ENCODE measurements at regions not wholly inside any gene's neighbourhood (a gene's known extent, or its start where the extent isn't known, plus 50 kb on each side); places are given as distances from the start of the nearest gene placed in this dataset.

DNA sequence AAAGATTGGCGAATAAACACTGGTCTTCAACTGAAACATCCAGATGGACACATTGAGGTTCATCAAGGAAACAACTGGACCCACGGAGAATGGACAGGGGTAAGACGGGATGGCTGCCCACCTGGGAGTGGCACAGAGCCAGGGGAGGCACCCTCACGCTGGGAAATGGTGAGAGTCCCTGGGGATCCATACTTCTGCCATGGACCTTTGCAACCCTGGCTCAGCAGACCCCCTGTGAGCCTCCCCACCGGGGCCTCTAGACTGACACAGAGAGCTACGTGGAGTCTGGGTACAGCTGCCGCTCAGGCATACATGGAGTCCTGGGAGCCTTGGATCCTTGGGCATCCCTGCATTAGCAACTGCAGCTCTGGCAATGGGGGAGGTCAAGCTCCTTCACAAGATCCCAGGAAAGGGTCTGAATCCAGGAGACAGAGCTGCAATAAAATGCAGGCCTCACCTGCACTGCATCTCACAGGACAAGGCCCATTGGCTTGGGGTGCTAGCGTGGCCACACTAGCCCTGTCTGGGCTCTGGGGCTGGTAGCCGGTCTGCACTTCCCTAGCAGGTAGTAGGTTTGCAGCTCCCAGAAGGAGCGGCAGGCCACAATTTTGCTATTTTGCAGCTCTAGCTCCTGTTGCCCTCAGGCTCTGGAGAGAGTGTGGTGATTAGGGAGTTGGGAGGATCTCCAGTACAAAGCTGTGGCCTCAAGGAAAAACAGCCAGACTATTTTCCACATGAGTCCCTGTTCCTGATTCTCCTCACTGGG is 496.4 kb upstream of the LRRC4C start:
- TF ChIP-seq EZH2phosphoT487 (IDR thresholded peaks at IDR 0.05; ENCODE audit: low read length) (no peak), EZH2 (optimal IDR thresholded peaks at IDR 0.05; ENCODE audit: low read depth, low read length) (no peak)

Measured in MM.1S (cell line).